OCI-LY7 (cell line): ENCODE measurements at regions not wholly inside any gene's neighbourhood (a gene's known extent, or its start where the extent isn't known, plus 50 kb on each side); places are given as distances from the start of the nearest gene placed in this dataset.

Source experiments
- CTCF ChIP-seq: fragments of 200-600 bp; sonication (generic); conservative IDR thresholded peaks from 2 replicates; pipeline ENCODE4 v1.5.1; 2014; ENCODE audit warnings: mild to moderate bottlenecking, antibody characterized with exemption, low read length, moderate library complexity, mixed read lengths
- EZH2phosphoT487 ChIP-seq: fragments of 200-600 bp; sonication (generic); IDR thresholded peaks from 2 replicates; pipeline ENCODE4 v1.6.1; 2018; ENCODE audit warnings: low read depth, borderline replicate concordance, mild to moderate bottlenecking, mixed run types, antibody characterized with exemption, low read length, moderate library complexity, mixed read lengths

DNA sequence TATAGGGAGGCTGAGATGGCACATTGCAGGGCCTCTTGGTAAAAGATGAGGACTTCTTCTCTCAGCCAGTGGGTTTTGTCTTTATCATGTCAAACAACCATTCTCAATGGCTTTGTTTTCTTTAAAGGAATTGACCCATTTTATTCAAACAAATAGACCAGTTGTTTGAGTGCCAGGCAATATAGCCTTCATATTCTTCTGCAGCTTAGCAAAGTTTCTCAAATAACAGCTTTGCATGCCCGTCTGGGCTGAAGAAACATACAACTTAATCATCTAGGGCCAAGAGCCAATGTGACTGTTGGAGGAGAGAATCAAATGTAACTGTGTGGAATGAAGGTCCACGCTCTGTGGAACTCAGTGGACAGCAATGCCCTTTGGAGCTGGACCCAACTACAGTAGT is 57.4 kb upstream of the ADRA1B start:
- TF ChIP-seq CTCF (no peak), EZH2phosphoT487 (no peak)
